ENCODE measurements at regions not wholly inside any gene's neighbourhood (a gene's known extent, or its start where the extent isn't known, plus 50 kb on each side); places are given as distances from the start of the nearest gene placed in this dataset.

GRCh38 chr18:61609131-61609530 is 275.9 kb downstream of the CDH20 start:
- DNase-seq, result no peak

GRCh38 chr18:61608316-61608715 is 275.1 kb downstream of the CDH20 start:
- no peak for DNase-seq

DNA sequence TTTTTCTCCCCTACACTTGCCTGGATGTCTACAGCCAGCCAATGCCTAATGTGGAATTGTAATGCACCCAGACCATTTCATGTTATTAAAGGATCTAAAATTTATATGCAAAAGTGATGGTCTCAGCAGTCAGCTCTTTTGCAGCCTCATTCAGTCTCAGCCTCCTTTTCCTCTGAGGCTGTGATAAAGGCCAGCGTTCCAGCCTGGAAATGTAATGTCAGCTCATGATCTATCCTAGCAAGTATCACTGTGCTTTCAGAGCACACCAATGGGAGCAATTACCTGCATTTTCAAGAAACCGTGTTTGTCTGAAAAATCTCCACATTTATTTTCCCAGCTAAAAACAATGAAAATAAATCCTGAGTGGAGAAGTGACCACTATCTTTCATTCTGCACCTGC is 274.6 kb downstream of the CDH20 start:
- no peak for DNase-seq

GRCh38 chr18:61606759-61607158 is 273.5 kb downstream of the CDH20 start:
- no peak for DNase-seq

DNA sequence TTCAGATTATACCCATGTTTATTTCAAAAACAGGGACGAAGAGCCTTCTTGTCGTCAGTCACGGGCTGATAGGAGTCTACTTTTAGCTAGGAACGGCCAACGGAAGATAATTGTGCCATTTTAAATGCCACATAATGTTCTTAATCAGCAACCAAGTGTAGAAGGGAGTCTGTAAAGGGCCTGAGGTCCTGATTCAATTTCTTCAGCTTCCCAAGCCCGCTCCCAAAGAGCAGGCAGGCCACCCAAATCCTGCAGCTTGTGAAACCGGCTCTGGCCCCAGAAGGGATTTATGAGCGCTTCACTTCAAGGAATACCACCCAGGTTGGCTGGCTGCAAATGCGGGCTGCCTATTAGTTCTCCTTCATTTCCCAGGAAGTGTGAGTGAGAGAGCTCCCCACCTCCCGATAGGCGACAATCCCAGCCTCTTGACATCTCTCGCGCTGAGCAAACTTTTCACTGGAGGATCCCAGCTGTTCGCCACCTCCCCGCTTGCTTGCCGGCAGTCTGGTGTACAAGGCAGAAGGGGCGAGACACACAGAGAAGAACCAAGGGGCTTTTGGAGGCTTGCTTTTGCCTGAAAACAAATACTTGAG is 272.9 kb downstream of the CDH20 start:
- DNase-seq, result no peak

- DNase-seq, result no peak
Measured at GRCh38 chr18:61605376-61606067, 272.3 kb downstream of the CDH20 start.

Data from activated naive CD4-positive, alpha-beta T cell treated with anti-CD3 and anti-CD28 coated beads, Interleukin-2, amount 50 U/mL, for 16 hours (primary cell).